ENCODE measurements at regions not wholly inside any gene's neighbourhood (a gene's known extent, or its start where the extent isn't known, plus 50 kb on each side); places are given as distances from the start of the nearest gene placed in this dataset.

DNA sequence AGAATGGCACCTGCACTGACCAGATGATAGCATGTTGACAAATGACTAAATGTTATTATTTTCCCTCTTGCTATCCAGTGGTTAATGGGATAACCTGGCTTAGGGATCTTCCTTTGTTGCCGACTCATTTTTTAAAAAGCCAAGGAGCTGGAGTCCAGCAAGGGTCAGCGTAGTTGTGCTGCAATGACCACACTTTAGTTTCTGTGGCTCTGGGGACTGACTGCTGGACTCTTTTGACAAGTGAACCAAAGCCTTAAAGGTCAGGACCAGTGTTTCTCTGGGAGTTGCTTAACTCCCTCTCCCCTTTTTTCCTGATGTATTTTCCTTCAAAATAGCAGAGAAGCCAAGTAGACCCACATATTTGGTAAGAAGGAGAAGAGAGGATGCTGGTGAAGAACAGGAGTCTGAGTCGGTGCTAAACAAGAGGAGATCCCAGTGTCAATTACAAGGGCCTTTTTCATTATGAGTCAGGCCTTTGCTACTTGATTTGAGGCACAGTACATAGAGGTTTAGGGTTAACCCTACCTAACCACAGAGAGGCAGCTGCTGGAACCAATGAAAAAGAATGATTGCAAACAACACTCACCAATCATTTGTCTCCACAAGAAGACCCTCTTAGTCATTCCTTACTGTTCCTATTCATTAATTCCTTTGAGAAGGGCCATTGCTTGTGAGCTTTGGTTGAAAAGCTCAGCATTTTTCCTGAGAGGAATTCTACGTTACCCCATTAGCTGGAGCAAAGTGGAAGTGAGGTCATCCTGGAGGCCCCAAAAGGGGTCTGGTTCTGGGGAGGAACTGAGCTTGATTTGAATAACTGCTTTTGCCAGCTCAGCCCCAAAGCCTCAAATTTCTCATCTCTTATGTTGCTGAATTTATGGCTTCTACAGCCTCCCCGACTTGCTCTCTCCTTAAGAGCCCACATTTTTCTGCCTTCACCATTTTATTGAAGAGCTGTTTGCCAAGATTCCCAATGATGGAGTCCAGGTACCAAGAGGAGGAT is 137.6 kb upstream of the HNMT start:
- no peak for DNase-seq

DNA sequence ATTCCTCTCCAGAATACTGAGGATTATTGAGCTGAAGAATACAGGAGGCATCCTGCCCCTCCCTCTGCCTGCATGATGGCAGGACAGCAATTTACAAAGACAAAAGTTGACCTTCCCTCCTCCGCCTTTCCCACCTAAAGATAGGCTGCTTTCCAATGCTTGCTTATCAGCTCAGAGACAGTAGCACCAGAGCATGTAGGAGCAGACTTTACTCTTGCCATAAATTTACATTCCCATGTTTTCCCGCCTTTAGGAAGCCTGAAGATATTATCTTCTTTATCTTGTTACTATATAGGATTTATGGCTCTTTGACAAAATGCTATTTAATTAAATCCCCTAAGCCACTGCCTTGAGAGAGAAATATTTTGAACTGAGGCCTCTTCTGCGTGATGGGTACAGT is 135.6 kb upstream of the HNMT start:
- DNase-seq = no peak

DNA sequence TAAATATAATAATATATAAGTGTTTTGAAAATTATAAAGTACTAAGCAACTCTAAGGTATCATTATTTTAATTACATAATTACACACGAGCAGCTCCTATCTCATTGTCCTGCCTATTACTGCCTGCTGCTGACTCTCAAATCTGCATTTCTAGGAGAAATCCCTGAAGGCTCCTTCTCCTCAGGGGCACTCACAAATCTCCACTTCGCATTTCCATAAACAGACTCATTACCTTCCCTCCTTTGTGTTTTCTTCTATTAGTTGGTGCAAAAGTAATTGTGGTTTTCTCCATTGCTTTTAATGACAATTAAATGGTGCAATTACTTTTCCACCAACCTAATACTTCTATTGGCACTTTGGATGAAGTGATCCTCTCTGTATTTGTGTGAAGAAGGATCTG is 135.0 kb upstream of the HNMT start:
- no peak for DNase-seq

DNA sequence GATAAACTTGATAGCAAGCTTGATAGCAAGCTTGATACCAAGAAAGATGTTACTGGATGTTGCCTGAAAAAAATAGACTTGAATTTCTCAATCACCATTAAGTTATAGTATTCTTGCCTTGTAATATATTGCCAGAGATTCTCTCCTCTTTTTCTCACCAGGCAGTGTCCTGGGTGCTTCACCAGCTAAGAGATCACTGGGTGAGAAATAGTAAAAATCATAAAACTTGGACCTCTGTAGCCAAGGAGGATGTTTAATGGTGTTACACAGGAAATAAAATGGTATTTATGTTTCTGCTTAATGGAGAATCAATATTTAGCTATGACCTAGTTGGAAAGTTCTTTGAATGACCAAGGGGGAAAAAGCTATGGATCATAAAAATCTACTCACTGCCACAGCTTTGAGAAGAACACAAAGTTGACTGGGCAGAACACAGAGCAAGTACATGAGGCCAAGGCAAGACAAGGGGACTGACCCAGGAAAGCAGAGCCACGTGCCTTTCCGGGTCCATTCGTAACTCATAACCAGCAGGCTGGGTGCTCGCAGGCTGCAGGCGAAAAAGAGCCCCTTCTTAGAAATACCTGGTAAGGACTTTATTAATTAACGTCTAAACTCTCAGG is 129.4 kb upstream of the HNMT start:
- DNase-seq = no peak

DNA sequence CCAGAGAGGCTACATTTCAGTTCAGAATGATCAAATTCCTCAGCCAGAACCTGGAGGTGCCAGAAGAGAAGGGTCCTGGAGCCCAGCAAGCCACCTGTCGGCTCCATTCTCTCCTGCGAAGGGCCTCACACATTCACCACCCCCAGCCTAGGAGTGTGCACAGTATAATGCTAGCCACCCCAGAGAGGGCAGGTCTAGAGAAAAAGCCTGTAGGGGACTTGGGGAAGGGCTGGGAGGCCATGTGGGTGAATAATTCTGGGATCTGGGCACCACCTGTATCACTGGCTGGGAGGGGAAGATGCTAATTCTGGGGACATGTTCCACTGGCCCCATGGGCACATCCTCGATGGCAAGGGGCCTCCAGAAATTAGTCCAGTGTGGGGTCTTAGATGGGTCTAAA is 127.6 kb upstream of the HNMT start:
- no peak for DNase-seq

DNA sequence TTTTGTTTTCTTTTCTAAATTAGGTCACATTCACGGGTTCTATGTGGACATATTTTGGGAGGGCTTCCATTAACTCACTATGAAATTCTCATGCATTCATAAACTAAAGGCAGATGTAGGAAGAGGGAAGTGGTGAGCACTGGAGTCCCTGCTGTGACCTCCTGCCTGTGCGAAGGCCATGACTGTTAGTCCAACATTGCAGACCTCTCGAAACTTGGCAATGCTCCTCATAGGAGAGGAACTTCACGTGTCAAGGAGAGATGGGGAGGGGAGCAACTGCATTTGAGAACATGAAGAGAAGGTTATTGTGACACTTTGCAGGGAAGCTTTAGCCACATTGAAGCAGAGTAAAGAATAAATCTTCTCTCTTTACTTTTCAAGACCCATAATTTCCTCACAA is 126.4 kb upstream of the HNMT start:
- no peak for DNase-seq

DNA sequence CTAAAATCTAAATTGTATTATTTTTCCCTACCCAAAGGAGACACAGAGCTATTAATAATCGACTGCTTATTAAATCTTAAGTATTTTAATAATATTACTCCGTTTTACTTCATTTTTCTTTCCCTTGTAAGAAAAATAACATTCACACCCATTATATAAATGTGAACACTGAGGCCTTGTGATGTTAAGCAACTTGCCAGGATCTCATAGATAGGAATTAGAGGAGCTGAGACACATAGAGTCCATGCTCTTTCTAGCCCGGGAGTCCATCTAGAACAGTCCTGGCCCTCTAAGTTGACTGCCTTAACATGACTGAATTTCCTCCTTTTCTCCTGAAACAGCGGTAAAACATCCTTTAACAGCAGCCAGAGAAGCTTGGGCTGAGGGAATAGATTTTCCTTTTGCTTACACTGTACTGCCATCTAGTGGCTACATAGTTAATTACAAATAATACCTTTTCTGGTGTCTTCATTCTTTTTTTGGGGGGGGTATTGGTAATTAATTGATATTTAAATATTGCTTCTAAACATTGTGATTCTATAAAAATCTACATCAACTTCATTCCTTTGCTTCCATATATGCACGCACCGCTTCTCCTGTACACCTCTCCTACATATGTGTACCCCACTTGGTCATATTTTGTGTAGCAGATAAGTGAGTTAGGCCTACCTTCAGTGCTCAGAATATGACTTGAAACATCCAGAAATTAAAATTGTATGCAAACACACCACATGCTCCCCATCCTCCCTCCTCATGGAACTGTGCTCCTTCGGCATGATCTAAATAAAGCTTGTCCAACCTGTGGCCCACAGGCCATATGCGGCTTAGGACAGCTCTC is 125.8 kb upstream of the HNMT start:
- DNase-seq = no peak

DNA sequence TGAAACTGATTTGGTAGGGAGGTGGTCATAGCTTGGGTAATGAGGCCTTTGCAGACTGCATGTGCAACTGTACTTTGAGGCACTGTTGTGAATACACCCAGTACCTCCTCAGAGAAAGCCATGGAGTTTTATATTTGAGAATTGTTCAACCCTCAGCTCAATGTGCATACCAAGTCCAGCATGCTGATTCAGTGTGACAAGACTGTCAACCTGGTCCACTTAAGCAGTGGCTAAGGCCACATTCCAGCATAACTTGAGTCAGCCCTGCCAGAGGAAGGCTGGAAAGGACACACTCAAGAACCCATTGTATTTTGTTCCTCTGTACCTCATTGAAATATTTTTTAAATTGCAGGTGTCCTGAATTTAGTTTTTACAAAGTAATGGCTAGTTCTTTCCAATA is 121.8 kb upstream of the HNMT start:
- no peak for DNase-seq

DNA sequence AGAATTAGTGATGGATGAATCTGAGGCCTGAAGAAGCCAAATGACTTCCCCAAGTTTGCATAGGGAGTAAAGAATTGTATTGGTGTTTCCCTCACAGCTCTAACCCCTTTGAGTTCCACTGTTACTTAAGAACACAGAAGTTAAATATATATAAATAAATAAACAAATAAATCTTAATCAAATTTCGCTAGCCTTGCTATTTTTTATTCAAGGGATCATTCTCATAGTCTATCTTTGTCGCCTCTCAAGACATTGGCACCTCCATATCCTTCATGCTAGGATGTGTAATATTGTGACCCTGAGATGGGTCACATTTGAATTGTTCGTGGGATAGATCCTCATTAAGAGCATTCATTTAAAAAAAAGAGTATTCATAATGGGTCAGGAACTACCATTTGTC is 121.3 kb upstream of the HNMT start:
- no peak for DNase-seq

DNA sequence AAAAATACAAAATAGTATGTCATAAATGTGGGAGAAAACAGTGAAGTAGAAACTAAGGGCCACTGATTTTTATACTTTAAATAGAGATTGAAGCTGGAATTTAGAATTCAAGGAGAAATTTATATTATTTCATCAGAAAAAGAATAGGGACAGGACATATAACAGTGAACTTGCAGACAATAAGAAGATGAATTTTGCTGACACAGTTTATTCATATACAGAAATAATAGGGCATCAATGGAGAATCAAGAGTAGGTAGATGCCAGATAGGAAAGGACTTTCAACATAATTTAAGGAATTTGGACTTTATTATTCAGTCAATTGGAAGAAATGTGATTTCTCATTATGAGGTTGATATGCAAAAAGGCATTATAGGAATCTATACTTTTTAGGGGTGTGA is 118.9 kb upstream of the HNMT start:
- no peak for DNase-seq

DNA sequence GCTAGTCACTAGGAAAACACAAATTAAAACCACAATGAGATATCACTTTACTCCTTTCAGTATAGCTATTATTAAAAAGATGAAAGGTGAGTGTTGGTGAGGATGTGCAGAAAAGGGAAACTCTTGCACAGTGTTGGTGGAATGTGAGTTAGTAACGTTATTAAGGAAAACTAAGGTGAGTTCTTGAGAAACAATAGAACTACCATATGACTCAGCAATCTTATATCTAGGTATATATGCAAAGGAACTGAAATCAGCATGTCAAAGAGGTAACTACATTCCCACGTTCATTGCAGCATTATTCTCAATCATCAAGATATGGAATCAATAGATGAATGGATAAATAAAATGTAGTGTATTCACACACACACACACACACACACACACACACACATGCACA is 117.3 kb upstream of the HNMT start:
- no peak for DNase-seq

DNA sequence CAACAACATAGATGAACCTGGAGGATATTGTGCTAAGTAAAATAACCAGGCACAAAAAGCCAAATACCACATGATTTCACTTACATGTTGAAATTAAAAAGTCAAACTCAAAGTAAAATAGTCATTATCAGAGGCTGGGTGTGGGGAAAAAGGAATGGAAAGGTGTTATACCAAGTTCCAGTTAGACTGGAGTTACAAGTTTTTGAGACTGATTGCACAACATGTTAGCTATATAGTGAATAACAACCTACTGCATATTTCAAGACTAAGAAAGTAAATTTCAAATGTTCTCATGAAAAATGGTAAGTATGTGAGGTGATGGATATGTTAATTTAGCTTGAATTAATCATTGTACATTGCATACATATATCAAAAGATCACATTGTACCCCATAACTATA is 116.8 kb upstream of the HNMT start:
- no peak for DNase-seq

DNA sequence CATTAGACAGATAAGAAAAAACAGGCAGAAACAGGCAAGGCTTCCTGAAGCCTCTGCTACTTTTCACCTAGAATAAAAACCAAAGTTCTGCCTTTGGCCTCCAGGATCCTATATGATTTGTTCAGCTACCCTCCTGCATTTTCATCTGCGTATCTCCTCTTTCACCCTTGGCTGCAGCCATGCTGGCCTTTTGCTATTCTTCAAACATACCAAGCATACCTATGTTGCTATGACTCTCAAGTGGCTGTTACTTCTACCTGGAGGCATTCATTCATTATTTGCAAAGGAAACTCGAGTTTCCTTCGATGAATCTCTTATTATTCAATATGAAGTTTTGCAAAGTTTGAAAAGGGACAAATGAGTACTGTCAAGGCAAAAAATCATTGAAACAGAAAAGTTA is 106.4 kb upstream of the HNMT start:
- no peak for DNase-seq

DNA sequence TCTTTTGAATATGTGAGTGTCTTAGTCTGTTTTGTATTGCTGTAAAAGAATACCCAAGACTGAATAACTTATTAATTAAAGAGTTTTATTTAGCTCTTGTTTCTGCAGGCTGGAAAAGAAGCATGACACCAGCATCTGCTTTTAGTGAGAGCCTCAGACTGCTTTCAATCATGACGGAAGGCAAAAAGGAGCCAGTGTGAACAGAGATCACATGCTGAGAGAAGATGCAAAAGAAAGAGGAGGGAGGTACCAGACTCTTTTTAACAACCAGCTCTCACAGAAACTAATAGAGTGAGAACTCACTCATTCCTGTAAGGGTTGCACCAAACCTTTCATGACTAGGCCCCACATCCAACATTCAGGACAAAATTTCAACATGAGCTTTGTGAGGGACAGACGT is 101.6 kb upstream of the HNMT start:
- no peak for DNase-seq

DNA sequence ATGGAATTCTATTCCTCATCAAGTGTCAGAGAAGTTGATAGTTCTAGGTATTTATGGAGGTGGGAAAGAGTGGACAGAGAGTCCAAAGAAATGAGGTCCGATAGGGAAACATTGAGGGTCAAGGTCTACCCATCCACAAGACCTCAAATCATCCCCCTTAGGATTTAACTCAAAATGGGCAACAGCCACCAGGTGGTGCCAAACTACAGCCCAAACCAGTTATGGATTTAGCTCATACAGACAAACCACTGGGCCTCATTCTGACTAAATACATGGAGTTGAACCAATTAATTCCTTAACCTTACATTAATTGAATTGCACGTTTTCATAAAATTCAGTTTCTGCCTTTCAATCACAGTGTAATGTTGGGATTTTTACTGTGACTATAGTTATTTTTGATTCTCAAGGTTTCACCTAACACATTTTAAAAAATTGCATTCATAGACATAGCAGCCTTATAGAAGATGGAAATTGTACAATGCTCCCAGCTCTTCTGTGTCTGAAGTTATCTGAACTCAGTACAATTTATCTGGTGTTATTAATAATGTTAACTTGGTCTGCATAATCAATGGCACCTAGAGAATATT is 98.2 kb upstream of the HNMT start:
- DNase-seq = peak; percentile 20

DNA sequence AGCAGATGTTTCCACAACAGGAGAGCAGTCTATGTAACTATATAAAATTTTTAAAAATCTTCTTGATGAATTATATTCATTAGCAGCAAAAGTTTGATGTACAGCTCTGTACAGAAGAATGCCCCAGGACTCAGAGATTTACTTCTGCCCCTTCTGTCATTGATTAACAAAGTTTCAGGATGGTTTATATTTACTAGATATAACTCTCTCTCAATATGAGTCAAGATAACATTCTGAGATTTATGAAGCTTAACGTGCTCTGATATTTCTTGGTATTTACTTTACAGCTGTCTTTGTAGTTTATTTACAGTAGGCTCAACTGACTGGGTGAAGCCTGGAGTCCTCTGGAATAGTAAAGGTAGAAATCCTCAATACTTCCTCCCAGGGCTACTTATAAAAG is 93.6 kb upstream of the HNMT start:
- DNase-seq = no peak

DNA sequence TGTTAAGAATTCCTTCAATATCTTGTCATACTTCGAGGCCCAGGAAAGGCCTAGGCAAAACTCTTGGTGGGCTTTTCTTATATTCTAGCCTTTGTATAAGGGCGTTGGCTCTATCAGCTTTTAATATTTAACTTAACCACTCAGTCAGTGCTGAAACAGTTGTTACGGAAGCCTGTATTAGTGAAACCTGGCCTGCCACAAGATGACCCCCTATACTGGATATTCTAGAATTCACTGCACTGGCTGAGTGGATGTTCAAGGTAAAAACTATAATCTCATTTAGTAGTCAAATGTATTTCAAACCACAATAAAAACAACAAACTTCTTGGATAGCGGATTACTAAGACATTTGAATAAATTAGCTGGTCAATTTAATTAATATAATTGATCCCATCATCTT is 91.7 kb upstream of the HNMT start:
- DNase-seq = no peak

DNA sequence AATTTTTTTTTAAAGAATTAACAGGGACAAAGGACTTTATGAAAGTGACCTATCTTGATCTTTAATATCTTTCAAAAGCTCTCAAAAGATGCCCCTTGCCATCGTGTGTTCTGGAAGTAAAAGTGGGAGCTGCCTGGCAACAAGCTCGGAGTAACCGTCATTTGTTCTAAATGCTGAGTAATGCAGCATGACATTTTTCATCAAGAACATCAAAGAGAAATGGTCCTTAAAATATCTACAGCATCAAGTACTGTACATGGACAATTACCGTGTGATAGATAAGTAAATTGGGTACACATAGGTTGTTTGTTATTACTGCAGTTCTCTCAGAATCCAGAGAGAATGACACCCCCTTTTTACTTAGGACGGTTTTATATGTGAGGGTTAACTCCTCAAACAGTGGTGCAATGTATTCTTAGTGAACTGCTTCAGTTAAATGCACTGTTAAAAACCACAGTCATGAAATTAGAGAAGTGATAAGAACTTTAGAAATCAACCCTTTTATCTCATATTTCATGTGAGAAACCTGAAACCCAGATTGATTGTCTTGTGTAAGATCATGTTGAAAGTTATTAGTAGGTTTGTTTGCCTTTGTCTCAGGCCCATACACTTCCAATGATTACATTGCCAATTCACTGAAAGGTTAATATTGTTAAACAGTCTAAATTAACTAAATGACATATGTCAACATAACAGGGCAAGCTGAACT is 90.6 kb upstream of the HNMT start:
- DNase-seq = no peak

DNA sequence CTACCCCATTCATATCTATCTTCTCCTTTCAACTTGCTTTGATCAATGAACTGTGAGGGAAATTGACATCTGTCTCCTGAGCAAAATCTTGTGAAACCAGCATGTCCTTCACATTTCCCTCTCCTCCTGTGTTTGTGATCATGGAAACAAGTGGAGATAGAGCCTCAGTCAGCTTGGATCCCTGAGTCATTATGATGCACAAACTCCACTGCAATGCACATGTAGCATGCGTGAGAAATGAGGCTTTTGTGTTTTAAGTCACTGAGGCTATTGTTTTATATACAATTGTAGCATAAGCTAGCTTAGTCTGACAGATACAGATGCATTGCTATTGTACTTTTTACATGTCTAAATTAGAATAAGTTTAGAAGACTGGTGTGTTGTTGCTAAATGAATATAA is 85.2 kb upstream of the HNMT start:
- DNase-seq = no peak

DNA sequence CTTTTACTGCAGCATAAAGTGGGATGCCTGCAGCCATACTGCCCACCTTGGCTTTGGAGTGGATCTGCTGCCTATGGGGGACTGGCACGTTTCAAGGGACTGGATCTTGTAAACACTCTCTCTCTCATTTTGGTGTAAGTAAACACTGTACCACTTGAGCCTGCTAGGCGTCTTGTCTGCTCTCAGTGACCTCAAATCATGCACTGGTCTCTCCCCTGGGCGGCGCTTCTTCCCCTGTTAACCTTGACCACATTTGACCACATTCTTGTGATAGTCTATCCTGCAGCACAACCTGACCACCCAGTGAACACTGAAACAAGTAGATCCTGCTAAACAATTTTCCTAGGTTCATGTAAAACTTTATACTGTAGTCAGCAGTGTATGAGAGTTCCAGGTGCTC is 82.6 kb upstream of the HNMT start:
- no peak for DNase-seq

DNA sequence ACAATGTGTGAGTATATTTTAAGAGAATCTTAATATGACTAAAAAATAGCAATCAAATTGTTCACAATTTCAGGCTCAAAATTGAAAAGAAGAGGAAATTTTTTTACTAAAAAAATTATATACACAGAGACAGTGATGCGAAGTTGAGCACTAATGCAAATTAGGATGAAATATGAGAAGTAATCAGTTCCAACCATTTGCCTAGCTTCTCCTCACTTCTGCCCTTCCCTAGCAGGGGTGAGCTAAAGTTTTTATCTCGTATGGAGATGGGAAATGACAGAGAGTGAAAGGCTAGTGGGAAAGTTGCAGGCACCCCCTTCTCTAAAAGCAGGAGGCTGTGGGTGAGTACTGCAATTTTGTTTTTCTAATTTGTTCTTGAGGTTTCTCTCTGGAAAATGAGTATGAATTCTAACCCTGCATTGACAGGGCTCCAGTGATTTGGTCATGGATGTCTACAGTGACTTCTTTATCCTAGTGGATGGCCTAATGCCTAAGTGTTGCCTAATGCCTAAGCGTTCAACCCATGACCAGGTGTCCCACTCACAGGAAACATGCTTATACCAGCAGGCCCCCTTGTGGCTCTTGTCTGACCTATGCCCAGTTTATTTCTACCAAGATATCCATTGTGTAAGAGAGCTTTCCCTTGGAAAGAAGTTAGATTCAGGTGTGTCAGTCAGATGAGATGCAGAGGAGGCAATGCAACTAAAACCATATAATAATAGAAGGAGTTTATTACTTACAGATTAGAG is 78.0 kb upstream of the HNMT start:
- no peak for DNase-seq

DNA sequence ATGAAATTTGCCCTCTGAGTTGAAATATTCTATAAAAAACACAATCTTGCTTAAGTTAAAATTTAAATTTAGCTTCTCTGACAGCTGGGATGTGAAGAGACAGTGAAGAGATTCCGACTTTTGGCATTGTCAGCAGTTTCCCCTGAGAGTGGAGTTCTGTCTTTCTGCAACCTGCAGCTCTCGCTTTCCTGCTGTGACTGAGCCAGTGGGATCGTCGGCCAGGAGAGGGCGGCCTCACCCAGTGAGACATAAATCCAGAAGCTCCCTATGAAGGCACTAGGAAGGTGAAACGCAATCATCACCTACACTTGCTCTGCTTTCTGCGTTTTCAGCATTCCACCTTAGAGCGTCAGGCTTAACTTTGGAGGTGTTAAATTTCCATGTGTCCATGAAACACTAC is 75.4 kb upstream of the HNMT start:
- no peak for DNase-seq

All from CD4-positive, alpha-beta T cell treated with Interleukin-15 for 1 hour (primary cell).